AG09319 (cell line): ENCODE measurements at regions not wholly inside any gene's neighbourhood (a gene's known extent, or its start where the extent isn't known, plus 50 kb on each side); places are given as distances from the start of the nearest gene placed in this dataset.

ENCODE experiments used
- DNase-seq: peaks from one replicate; pipeline ENCODE4 v3.0.0-alpha.2; 2010; ENCODE audit warnings: low read depth; ENCODE audit errors: extremely low read depth
- TF ChIP-seq, protein P1 (sequence below): IDR thresholded peaks from 2 replicates; pipeline ENCODE4 v1.5.1; 2011; ENCODE audit warnings: low read depth, mild to moderate bottlenecking, inconsistent platforms, low read length, moderate library complexity

DNA sequence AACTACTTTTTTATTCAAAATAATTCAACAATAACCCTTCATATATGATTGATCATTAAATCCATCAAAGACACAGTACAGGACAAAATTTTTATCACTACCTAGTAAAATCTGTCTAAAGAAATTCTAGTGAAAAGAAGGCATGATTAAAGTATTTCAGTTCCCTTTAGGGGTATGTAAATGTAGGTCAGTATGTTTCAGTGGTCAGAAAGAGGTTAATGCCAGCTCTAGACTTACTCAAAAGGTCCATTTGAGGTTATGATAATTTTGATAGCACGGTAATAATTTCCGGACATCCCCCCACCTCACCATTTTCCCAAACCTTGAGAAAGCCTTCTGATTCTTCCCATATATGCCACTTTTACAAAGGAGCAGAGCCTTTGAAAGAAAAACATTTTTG is 193.5 kb upstream of the ID4 start:
- TF ChIP-seq, protein P1, sequence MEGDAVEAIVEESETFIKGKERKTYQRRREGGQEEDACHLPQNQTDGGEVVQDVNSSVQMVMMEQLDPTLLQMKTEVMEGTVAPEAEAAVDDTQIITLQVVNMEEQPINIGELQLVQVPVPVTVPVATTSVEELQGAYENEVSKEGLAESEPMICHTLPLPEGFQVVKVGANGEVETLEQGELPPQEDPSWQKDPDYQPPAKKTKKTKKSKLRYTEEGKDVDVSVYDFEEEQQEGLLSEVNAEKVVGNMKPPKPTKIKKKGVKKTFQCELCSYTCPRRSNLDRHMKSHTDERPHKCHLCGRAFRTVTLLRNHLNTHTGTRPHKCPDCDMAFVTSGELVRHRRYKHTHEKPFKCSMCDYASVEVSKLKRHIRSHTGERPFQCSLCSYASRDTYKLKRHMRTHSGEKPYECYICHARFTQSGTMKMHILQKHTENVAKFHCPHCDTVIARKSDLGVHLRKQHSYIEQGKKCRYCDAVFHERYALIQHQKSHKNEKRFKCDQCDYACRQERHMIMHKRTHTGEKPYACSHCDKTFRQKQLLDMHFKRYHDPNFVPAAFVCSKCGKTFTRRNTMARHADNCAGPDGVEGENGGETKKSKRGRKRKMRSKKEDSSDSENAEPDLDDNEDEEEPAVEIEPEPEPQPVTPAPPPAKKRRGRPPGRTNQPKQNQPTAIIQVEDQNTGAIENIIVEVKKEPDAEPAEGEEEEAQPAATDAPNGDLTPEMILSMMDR, result no peak
- no peak for DNase-seq

- TF ChIP-seq, protein P1, result no peak
- DNase-seq, result no peak
These were observed 181.4 kb upstream of the ID4 start for GRCh38 chr6:19655744-19656143.

DNA sequence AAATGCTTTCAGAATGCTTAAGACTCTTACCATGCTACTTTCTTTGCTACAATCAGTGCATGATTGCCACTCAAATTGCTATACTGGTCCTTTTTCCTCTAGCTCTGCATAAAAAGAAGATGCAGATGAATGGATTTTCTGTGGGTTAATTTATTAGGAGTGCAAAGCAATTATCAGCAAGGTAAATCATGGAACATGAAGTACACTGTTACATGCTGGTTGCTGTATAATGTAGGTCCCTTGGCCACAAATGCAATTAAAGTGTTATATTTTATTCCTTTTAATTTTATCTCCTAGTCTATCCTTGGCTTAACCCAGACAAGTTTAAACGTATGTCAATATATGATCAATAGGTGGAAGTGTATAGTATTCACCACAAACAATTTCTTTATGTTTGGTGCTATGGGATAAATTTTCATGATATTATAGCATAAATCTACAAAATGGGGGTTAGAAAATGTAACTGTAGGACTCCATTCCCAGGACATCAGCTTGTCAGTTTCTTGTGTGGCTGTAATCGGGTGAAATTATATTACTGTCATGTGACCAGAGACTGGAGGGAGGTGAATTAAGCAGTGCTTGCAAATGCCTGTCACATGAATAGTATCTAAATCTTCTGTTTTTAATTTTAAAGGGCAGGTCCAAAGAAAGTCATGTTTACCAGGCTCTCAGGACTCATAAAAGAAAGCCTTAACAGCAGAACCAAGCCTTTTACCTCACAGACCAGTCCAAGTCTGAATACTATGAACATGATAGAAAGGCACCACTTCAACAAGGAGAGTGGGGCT is 176.9 kb upstream of the ID4 start:
- TF ChIP-seq, protein P1, result no peak

GRCh38 chr6:19662911-19663310 is 174.3 kb upstream of the ID4 start:
- no peak for DNase-seq
- TF ChIP-seq, protein P1, result no peak

More for the DNA sequence above, 176.9 kb upstream of the ID4 start:
- DNase-seq, result no peak

GRCh38 chr6:19663479-19663878 is 173.7 kb upstream of the ID4 start:
- no peak for DNase-seq
- TF ChIP-seq, protein P1, result no peak

DNA sequence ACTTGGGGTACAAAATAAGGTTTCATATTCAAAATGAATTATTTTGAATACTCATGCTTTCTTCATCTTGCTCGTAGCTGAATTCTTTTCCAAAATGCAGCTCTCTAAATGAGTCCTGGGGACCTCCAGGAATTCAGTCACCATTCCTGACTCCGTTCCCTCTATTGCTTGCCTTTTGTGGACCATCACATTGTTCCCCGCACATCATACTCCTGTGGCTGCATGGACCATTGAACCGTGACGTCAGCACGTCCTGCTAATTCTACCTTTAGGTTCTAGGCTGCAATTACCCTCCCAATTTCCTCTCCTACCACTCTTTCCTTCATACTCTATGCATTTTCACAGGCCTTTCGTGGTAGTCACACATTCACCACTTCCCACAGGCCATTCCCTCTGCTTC is 173.1 kb upstream of the ID4 start:
- TF ChIP-seq, protein P1, result no peak
- no peak for DNase-seq

DNA sequence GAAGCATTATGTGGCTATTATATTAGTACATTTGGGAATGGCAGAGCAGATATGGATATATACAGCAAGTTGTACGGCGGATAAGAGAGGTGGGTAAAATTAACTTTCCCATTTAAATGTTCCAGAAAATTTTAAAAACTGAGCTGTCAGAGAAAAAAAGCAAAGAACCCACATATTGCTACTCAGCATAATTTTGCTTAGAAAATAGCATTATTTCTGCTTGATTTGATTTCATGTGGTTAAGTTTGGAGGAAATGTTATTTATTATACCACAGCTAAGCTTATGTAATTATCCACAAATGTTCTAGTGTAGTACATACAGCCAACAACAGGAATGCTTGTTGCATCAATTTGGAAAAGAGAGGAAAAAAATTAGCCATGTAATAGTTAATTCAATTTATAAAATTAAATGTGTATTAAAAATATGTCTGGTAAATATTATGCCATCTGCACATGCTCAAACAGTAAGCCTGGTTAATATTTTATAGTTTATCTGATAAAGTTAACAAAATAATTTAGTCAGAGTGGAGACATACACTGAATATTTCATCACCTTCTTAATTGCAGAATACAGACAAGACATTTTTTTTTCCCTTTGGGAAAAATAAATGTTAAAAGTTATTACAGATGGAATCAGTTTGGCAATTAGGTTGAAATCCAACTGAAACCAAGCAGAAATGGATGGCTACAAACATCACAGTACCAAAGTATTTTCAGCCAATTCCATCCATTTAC is 172.1 kb upstream of the ID4 start:
- TF ChIP-seq, protein P1, result no peak
- DNase-seq, result no peak
